T1000 (cell line): ENCODE measurements at regions not wholly inside any gene's neighbourhood (a gene's known extent, or its start where the extent isn't known, plus 50 kb on each side); places are given as distances from the start of the nearest gene placed in this dataset.
"Not testable (repeated sequence)": the region's sequence is repeated elsewhere in the genome, so short reads cannot be mapped to it uniquely, and the experiment has no call there.

Experiments
- DNase-seq: peaks from one replicate; lab custom pipeline; 2025; ENCODE audit warnings: mixed read lengths; lab: John Stamatoyannopoulos, UW

- DNase-seq, result no peak
Measured at GRCh38 chr2:195359043-195359735, 297.8 kb upstream of the SLC39A10 start.

DNA sequence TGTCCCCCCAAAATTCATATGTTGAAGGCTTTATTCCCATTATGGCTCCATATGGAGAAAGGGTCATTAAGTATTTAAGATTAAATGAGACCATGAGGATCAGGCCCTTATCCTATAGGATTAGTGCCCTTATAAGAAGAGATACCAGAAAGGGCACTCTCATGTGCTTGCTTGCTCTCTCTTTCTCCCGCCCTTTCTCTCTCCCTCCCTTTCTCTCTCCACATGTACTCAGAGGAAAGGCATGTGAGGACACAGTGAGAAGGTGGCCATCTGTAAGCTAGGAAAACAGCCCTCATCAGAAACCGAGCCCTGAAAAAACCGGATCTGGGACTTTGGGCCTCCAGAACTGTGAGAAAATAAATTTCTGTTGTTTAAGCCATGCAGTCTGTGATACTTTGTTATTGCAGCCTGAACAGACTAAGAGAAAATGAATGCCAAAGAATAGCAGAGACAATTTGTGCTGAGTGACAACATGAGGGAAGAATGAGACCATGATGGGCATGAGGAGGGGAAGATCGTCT is 300.0 kb upstream of the SLC39A10 start:
- no peak for DNase-seq

GRCh38 chr2:195356026-195356425 is 301.0 kb upstream of the SLC39A10 start:
- no peak for DNase-seq

- DNase-seq, result no peak
Measured at GRCh38 chr2:195352581-195352980, 304.4 kb upstream of the SLC39A10 start.

- DNase-seq, result no peak
Measured at GRCh38 chr2:195343942-195344530, 313.0 kb upstream of the SLC39A10 start.

- DNase-seq, result no peak
Measured at GRCh38 chr2:195343540-195343939, 313.5 kb upstream of the SLC39A10 start.

GRCh38 chr2:195342061-195342460 is 315.0 kb upstream of the SLC39A10 start:
- DNase-seq, result no peak

DNA sequence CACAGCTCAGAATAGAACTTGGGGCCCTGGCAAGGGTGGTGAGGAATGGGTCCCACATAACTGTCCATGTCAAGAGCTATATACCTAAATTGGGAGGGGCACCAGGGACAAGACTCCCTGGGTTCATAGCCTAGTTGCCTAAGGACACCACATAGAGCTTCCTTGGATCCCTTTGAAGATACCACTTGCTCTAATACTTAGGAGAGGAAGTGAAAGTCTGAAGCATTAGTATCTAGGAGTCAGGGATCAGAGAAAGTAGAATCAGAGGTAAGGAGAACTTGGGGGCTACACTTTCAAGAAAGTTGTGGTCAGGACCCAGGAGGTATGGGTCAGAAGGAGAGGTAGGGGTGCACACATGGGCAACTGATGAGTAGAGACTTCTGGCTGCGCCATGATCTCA is 318.2 kb upstream of the SLC39A10 start:
- DNase-seq, result no peak

- DNase-seq, result no peak
Measured at GRCh38 chr2:195337597-195337996, 319.4 kb upstream of the SLC39A10 start.

- no peak for DNase-seq
Measured at GRCh38 chr2:195333869-195334268, 323.2 kb upstream of the SLC39A10 start.

DNA sequence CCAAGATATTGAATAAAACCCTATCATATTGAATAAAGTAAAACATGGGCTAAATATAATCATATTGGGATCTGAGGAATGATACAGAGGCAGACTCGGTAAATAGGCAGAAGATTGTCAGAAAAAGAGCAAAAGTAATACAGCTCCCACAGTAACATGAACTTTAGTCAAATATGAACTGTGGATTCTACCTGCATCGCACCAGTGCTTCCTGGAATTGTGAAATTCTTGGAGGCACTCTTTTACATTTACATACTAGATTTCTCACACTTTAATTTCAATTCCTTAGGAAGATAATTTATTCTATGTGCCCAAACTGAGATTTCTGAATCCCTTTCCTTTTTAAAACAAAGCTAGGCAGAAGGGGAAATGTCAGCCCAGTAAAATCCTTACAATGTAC is 325.1 kb upstream of the SLC39A10 start:
- no peak for DNase-seq

DNA sequence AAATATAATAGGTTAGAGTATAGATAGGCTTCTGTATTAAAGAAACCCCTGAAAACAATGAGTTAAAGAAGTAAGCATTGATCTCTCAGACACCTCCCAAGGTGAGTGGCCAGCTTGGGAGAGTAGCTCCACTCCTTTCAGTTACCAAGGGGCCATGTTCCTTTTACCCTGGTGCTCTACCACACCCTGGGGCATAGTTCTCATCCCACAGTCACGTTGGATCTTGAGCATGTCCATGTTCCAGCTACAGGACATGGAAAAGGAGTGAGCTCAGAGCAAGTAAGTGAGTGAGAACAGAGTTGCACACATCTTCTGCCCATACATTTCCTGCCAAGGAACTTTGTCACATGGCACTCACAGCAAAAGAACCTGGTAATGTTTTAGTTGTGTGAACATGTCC is 325.9 kb upstream of the SLC39A10 start:
- DNase-seq, result no peak

- DNase-seq, result no peak
Measured at GRCh38 chr2:195330513-195330956, 326.5 kb upstream of the SLC39A10 start.

DNA sequence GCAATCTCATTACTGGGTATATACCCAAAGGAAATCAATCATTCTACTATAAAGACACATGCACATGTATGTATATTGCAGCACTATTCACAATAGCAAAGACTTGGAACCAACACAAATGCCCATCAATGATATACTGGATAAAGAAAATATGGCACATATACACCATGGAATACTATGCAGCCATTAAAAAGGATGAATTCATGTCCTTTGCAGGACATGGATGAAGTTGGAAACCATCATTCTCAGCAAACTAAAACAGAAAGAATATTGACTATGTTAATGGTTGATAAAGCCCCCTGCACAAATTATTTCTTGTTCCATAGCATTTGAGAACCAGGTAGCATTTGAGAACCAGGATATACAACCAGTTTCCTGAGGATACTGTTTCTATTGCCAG is 327.2 kb upstream of the SLC39A10 start:
- not testable (repeated sequence) for DNase-seq

DNA sequence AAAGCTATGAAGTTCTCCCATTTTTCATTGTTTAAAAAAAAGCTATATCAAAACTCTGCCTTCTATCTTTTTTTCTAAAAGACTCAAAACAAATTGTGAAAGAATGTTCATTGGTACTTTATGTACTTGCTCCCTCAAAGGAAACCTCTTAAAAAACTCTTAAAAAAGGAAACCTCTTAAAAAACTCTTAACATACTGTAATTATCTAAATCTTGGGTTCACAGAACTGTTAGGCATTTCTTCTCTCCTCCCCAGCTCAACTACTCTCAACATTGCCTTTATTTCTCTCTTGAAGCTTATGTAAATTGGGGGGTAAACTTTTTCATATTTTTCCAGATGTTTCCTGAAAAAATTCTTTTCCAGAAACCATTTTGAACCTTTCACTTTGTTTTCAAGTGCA is 330.5 kb upstream of the SLC39A10 start:
- no peak for DNase-seq

DNA sequence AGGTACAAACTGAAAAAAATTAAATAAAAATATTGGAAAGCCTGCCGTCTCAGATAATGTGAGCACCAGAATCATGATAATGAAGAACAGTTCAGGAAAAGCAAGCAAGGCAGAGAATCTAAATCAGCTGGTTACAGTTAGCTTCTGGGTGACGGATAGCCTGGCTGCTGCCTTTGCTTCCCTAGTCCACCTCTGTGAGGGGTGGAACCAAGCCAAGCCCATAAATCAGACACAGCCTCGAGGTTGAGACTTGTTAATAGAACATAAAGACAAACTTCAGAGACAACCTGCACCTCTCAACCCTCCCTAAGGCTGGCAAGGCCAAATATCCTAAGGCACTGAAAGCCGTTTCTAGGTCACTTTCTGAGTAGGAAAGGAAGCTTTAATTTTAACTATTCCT is 334.7 kb upstream of the SLC39A10 start:
- DNase-seq, result no peak

- no peak for DNase-seq
Measured at GRCh38 chr2:195320413-195320973, 336.5 kb upstream of the SLC39A10 start.

GRCh38 chr2:195319548-195320412 is 337.2 kb upstream of the SLC39A10 start:
- DNase-seq, result no peak

DNA sequence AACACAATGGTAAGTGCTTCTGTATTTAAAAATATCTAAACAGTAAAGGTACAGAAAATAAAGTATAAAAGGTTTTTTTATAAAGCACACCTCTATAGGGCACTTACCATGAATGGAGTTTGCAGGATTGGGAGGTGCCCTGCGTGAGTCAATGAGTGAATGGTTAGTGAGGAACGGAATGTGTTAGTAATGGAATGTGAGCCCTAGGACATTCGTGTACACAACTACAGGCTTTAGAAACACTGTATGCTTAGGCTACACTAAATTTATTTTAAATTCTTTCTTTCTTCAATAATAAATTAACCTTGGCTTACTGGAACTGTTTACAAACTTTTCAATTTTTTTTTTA is 337.9 kb upstream of the SLC39A10 start:
- no peak for DNase-seq

DNA sequence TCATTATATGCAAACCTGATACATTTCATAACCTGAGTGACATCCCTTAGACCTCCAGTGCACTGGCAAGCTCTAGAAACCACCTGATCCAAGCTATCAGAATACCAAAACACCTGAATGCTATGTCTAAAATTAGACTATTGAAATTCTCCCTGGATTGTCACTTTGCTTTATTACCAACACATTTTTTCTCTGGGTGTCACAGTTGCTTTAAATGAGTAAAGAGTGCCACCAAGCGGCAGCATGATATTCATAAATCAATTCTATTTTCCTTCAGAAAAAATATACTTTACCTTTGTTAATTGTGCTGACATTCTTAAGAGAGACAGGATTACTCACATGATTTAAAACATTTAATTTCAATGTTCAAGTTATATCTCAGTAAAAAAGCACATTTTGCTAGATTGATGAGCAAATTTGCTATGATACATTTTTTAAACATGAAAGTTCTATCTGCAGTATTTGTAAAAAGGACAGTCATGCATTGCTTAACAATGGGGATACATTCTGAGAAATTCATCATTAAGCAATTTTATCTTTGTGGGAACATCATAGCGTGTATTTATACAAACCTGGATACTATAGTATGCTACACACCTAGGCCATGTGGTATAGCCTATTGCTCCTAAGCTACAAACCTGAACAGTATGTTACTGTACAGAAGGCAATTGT is 338.4 kb upstream of the SLC39A10 start:
- DNase-seq, result no peak

DNA sequence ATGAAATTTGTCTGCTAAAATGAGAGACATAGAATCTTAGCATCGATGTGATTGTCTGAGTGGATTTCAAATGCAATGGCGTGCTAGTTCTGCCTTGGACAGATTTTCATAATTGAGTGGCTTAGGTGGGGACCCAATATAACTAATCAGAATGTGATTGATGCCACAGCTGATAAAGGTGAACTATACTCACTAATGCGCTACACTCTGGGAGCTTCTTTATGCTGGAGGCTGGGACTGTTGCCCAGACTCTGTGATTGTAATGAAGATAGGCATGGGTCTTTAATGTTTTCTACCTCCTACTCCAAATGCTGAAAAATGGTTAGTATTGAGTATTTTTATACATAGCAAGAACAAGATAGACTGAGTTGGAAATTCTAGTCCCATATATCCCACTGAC is 339.5 kb upstream of the SLC39A10 start:
- DNase-seq, result no peak

DNA sequence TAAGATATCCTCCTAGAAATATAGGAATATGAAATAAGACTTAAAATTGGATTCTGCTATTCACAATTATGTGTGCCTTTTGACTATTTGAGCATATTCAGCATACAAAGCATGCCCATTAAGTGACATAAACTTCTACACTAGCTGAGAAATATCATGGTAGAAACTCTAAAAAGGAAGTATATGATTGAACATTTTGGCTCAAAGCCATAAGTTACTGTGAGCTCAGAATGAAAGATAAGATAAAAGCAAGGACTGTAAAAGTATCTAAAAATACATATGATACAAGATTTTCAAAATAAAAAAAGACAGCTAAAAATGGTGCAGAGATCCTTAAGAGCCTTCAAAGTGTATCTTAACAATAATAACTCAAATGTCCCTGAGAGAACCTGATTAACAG is 340.5 kb upstream of the SLC39A10 start:
- DNase-seq, result no peak
